WTC11 (cell line): ENCODE measurements at regions not wholly inside any gene's neighbourhood (a gene's known extent, or its start where the extent isn't known, plus 50 kb on each side); places are given as distances from the start of the nearest gene placed in this dataset.

Source experiments
- CTCF ChIP-seq: fragments of 200-600 bp; IDR thresholded peaks from 2 replicates; pipeline ENCODE4 v1.8.0; 2022; ENCODE audit warnings: antibody characterized with exemption
- E2F1 ChIP-seq: sonication (generic); formaldehyde crosslinking; IDR thresholded peaks from 2 replicates; pipeline ENCODE4 v1.8.0; 2022; ENCODE audit warnings: mild to moderate bottlenecking, missing genetic modification reagents
- E2F4 ChIP-seq: sonication (generic); formaldehyde crosslinking; IDR thresholded peaks from 2 replicates; pipeline ENCODE4 v1.8.1; 2022; ENCODE audit warnings: low read depth, mild to moderate bottlenecking, moderate library complexity, missing genetic modification reagents, borderline replicate concordance
- FOXJ3 ChIP-seq: sonication (generic); formaldehyde crosslinking; IDR thresholded peaks from 2 replicates; pipeline ENCODE4 v1.9.0; 2021; ENCODE audit warnings: missing genetic modification reagents, mild to moderate bottlenecking, borderline replicate concordance
- JUN ChIP-seq: sonication (generic); formaldehyde crosslinking; IDR thresholded peaks from 2 replicates; pipeline ENCODE4 v1.8.0; 2023; ENCODE audit warnings: mild to moderate bottlenecking, missing genetic modification reagents
- NFYB ChIP-seq: sonication (generic); formaldehyde crosslinking; conservative IDR thresholded peaks from 2 replicates; pipeline ENCODE4 v1.8.0; 2022; ENCODE audit warnings: low read depth, missing genetic modification reagents
- SP1 ChIP-seq: sonication (generic); formaldehyde crosslinking; conservative IDR thresholded peaks from 2 replicates; pipeline ENCODE4 v1.8.1; 2022; ENCODE audit warnings: missing genetic modification reagents
- USF2 ChIP-seq: sonication (generic); formaldehyde crosslinking; IDR thresholded peaks from 2 replicates; pipeline ENCODE4 v1.8.1; 2023; ENCODE audit warnings: mild to moderate bottlenecking, missing genetic modification reagents, moderate library complexity
- ZNF121 ChIP-seq: sonication (generic); formaldehyde crosslinking; IDR thresholded peaks from 2 replicates; pipeline ENCODE4 v1.8.0; 2023; ENCODE audit warnings: missing genetic modification reagents
- ZSCAN18 ChIP-seq: fragments of 250-450 bp; sonication (Bioruptor Pico); IDR thresholded peaks from 2 replicates; pipeline ENCODE4 v2.1.2; 2022; ENCODE audit warnings: mild to moderate bottlenecking, moderate library complexity

GRCh38 chr20:4065391-4065844, 50.1 kb upstream of the RNF24 start:
- TF ChIP-seq CTCF (no peak), NFYB (no peak), JUN (CRISPR knock-in tag) (no peak), SP1 (CRISPR knock-in tag) (no peak), ZSCAN18 (CRISPR knock-in tag) (no peak), USF2 (CRISPR knock-in tag) (no peak), FOXJ3 (no peak), ZNF121 (no peak), E2F4 (no peak), E2F1 (no peak)
